H9 (cell line): ENCODE measurements at regions not wholly inside any gene's neighbourhood (a gene's known extent, or its start where the extent isn't known, plus 50 kb on each side); places are given as distances from the start of the nearest gene placed in this dataset.

Source experiments
- DNase-seq: peaks from one replicate; pipeline ENCODE4 v3.0.0-alpha.2; 2017
- H2AFZ ChIP-seq: one replicate; pipeline ENCODE4 v1.6.1; 2013; ENCODE audit warnings: mild to moderate bottlenecking, low read length, control low read depth, moderate library complexity
- H2AK5ac ChIP-seq: 2 replicates; pipeline ENCODE4 v1.6.1; 2013; ENCODE audit warnings: low read length, control low read depth, mixed read lengths; ENCODE audit not compliant: insufficient read length
- H2BK120ac ChIP-seq: one replicate; pipeline ENCODE4 v1.6.1; 2013; ENCODE audit warnings: low read depth, mild to moderate bottlenecking, low read length, control low read depth, inconsistent platforms; ENCODE audit not compliant: poor library complexity, severe bottlenecking
- H2BK12ac ChIP-seq: 2 replicates; pipeline ENCODE4 v1.6.1; 2013; ENCODE audit warnings: low read length, control low read depth, mixed read lengths, low read depth; ENCODE audit not compliant: insufficient read length
- H2BK15ac ChIP-seq: 2 replicates; pipeline ENCODE4 v1.6.1; 2013; ENCODE audit warnings: low read depth, low read length, control low read depth
- H2BK20ac ChIP-seq: one replicate; pipeline ENCODE4 v1.6.1; 2013; ENCODE audit warnings: low read depth, mild to moderate bottlenecking, low read length, control low read depth, inconsistent platforms; ENCODE audit not compliant: poor library complexity, severe bottlenecking
- H2BK5ac ChIP-seq: 2 replicates; pipeline ENCODE4 v1.6.1; 2013; ENCODE audit warnings: low read length, control low read depth, mixed read lengths; ENCODE audit not compliant: insufficient read length
- H3K14ac ChIP-seq: 2 replicates; pipeline ENCODE4 v1.6.1; 2013; ENCODE audit warnings: low read length, control low read depth; ENCODE audit not compliant: insufficient read depth
- H3K18ac ChIP-seq: 2 replicates; pipeline ENCODE4 v1.6.1; 2013; ENCODE audit warnings: low read depth, mild to moderate bottlenecking, mixed read lengths, low read length, control low read depth; ENCODE audit not compliant: insufficient read length
- H3K23ac ChIP-seq: 2 replicates; pipeline ENCODE4 v1.6.1; 2013; ENCODE audit warnings: low read length, control low read depth, mixed read lengths, low read depth; ENCODE audit not compliant: insufficient read length
- H3K23me2 ChIP-seq: 2 replicates; pipeline ENCODE4 v1.6.1; 2013; ENCODE audit warnings: low read depth, mild to moderate bottlenecking, mixed read lengths, low read length, control low read depth; ENCODE audit not compliant: insufficient read length, poor library complexity, severe bottlenecking
- H3K27ac ChIP-seq: 2 replicates; pipeline ENCODE4 v1.5.1; 2013; ENCODE audit warnings: low read length, control low read depth, mixed read lengths, low read depth; ENCODE audit not compliant: insufficient read length
- H3K27me3 ChIP-seq: 2 replicates; pipeline ENCODE4 v1.6.1; 2013; ENCODE audit warnings: low read length, control low read depth, inconsistent platforms; ENCODE audit not compliant: insufficient read depth
- H3K4ac ChIP-seq: 2 replicates; pipeline ENCODE4 v1.6.1; 2013; ENCODE audit warnings: low read depth, mild to moderate bottlenecking, control low read depth, inconsistent platforms, low read length, moderate library complexity
- H3K4me1 ChIP-seq: 2 replicates; pipeline ENCODE4 v1.6.1; 2013; ENCODE audit warnings: low read length, control low read depth, inconsistent platforms; ENCODE audit not compliant: insufficient read depth
- H3K4me2 ChIP-seq: 2 replicates; pipeline ENCODE4 v1.6.1; 2013; ENCODE audit warnings: low read length, control low read depth, mixed read lengths; ENCODE audit not compliant: insufficient read length, insufficient read depth
- H3K56ac ChIP-seq: 2 replicates; pipeline ENCODE4 v1.6.1; 2013; ENCODE audit warnings: low read depth, mild to moderate bottlenecking, mixed read lengths, low read length, control low read depth; ENCODE audit not compliant: insufficient read length
- H3K79me1 ChIP-seq: 2 replicates; pipeline ENCODE4 v1.6.1; 2013; ENCODE audit warnings: low read depth, mild to moderate bottlenecking, moderate library complexity, low read length, control low read depth, inconsistent platforms; ENCODE audit not compliant: insufficient read depth, poor library complexity, severe bottlenecking
- H3K79me2 ChIP-seq: 2 replicates; pipeline ENCODE4 v1.6.1; 2013; ENCODE audit warnings: low read length, control low read depth, inconsistent platforms; ENCODE audit not compliant: insufficient read depth
- H3K9ac ChIP-seq: 2 replicates; pipeline ENCODE4 v1.6.1; 2013; ENCODE audit warnings: low read length, control low read depth, mixed read lengths; ENCODE audit not compliant: insufficient read length; ENCODE audit errors: extremely low read depth
- H3K9me3 ChIP-seq: one replicate; pipeline ENCODE4 v1.6.1; 2013; ENCODE audit warnings: low read depth, low read length, inconsistent platforms; ENCODE audit not compliant: control insufficient read depth
- H3T11ph ChIP-seq: one replicate; pipeline ENCODE4 v1.6.1; 2013; ENCODE audit warnings: mild to moderate bottlenecking, low read length, control low read depth, inconsistent platforms
- H4K20me1 ChIP-seq: one replicate; pipeline ENCODE4 v1.6.1; 2013; ENCODE audit not compliant: control insufficient read depth, insufficient read length, insufficient read depth
- H4K5ac ChIP-seq: 2 replicates; pipeline ENCODE4 v1.6.1; 2013; ENCODE audit warnings: low read depth, mild to moderate bottlenecking, mixed read lengths, low read length, control low read depth; ENCODE audit not compliant: insufficient read length
- H4K8ac ChIP-seq: replicated peaks from 2 replicates; pipeline ENCODE4 v1.6.1; 2013; ENCODE audit warnings: low read length, control low read depth, mixed read lengths, low read depth; ENCODE audit not compliant: insufficient read length
- H4K91ac ChIP-seq: 2 replicates; pipeline ENCODE4 v1.6.1; 2013; ENCODE audit warnings: low read depth, mild to moderate bottlenecking, moderate library complexity, mixed read lengths, low read length, control low read depth; ENCODE audit not compliant: insufficient read length
- H3K27ac Mint-ChIP-seq, 3 experiments: 2 replicates in 2 of 3; 3 replicates in 1 of 3; pipeline ENCODE4 v1.8.0; 2020 to 2021; ENCODE audit warnings: mixed read lengths in 3 of 3, mild to moderate bottlenecking in 1 of 3, moderate library complexity in 1 of 3
- H3K27me3 Mint-ChIP-seq: 2 replicates; pipeline ENCODE4 v1.8.0; 2021; ENCODE audit warnings: low read depth, mild to moderate bottlenecking, moderate library complexity, mixed read lengths
- H3K36me3 Mint-ChIP-seq, 3 experiments: 2 replicates in 2 of 3; 3 replicates in 1 of 3; pipeline ENCODE4 v1.8.0; 2020 to 2021; ENCODE audit warnings: low read depth in 3 of 3, mixed read lengths in 3 of 3; ENCODE audit not compliant: insufficient read depth in 1 of 3
- H3K4me1 Mint-ChIP-seq, 2 experiments: 2 replicates each; pipeline ENCODE4 v1.8.0; 2020; ENCODE audit warnings: mixed read lengths in 2 of 2
- H3K4me3 Mint-ChIP-seq, 2 experiments: 2 replicates in 1 of 2; 3 replicates in 1 of 2; pipeline ENCODE4 v1.8.0; 2020 to 2021; ENCODE audit warnings: mild to moderate bottlenecking in 2 of 2, mixed read lengths in 2 of 2, moderate library complexity in 1 of 2
- H3K9me3 Mint-ChIP-seq, 2 experiments: 2 replicates in 1 of 2; 3 replicates in 1 of 2; pipeline ENCODE4 v1.8.0; 2020; ENCODE audit warnings: mild to moderate bottlenecking in 2 of 2, mixed read lengths in 2 of 2, moderate library complexity in 1 of 2
- WGBS: extraction: QIAGEN DNeasy Blood & Tissue Kit; methylation state at CpG from one replicate; pipeline ENCODE4 v1.1.7; 2013; ENCODE audit warnings: missing lambda C conversion rate, low lambda C conversion rate, mixed read lengths; ENCODE audit not compliant: insufficient read length; ENCODE audit errors: extremely low coverage; 5-methylcytosine and 5-hydroxymethylcytosine counted together
- TF ChIP-seq, protein P1 (sequence below): fragments of 200-600 bp; sonication (generic); conservative IDR thresholded peaks from 3 replicates; pipeline ENCODE4 v1.8.0; 2021; ENCODE audit warnings: antibody characterized with exemption, mild to moderate bottlenecking

DNA sequence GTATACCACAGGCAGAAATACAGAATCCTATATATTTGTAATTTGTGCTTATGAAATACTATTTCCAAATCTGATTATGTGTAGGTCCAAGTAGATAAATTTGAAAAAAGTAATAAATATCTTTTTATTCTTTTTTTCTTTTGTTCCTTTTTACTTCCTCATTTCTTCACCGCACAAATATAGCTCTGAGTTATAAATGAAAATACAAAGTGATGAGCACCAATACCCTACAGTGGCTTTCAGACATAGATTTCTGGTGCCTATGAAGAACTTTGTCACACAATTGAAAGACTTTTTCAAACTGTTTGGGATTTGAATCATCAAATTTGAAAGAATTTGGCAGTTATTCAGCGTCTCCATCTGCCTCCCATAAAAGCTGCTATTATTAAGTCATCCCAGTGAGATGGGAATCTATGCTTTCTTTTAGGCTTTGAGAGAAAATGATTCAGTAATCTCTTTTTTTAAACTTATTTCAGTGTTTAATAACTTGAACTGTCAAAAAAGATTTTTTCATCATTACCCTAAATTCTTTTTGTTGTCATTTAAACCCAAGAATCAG lies 363.6 kb upstream of the GOLIM4 start:
- Histone ChIP-seq H3K79me2 (no peaks in the 10 kb centered on the region), H3K79me1 (no peaks in the 10 kb centered on the region), H2BK20ac (no peak overlapping the region), H3K27ac (no peak overlapping the region), H4K5ac (no peak overlapping the region), H2BK5ac (no peak overlapping the region), H3K14ac (no peak overlapping the region), H2AFZ (no peak overlapping the region), H3K27me3 (no peaks in the 10 kb centered on the region), H2AK5ac (no peak overlapping the region), H3K9ac (no peak overlapping the region), H3K4ac (no peak overlapping the region), H3K18ac (no peak overlapping the region), H2BK120ac (no peak overlapping the region), H4K8ac (no peak overlapping the region), H3T11ph (no peak overlapping the region), H3K4me2 (no peak overlapping the region), H3K23me2 (no peaks in the 10 kb centered on the region), H2BK12ac (no peak overlapping the region), H3K23ac (no peak overlapping the region), H3K56ac (no peak overlapping the region), H2BK15ac (no peak overlapping the region), H4K20me1 (no peaks in the 10 kb centered on the region), H3K9me3 (no peaks in the 10 kb centered on the region), H4K91ac (no peak overlapping the region), H3K4me1 (no peaks in the 10 kb centered on the region)
- no peaks in the 10 kb centered on the region for H3K27me3 Mint-ChIP-seq
- TF ChIP-seq, protein P1, sequence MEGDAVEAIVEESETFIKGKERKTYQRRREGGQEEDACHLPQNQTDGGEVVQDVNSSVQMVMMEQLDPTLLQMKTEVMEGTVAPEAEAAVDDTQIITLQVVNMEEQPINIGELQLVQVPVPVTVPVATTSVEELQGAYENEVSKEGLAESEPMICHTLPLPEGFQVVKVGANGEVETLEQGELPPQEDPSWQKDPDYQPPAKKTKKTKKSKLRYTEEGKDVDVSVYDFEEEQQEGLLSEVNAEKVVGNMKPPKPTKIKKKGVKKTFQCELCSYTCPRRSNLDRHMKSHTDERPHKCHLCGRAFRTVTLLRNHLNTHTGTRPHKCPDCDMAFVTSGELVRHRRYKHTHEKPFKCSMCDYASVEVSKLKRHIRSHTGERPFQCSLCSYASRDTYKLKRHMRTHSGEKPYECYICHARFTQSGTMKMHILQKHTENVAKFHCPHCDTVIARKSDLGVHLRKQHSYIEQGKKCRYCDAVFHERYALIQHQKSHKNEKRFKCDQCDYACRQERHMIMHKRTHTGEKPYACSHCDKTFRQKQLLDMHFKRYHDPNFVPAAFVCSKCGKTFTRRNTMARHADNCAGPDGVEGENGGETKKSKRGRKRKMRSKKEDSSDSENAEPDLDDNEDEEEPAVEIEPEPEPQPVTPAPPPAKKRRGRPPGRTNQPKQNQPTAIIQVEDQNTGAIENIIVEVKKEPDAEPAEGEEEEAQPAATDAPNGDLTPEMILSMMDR = no peak
- H3K36me3 Mint-ChIP-seq = peaks cover 0 to 26% (median 8%) of the 10 kb centered on the region in 3 experiments; a peak in 4 of 7 replicates
- no CpG with 5 or more reads among the region's 2 CpGs for WGBS
- no peak for DNase-seq
- no peak overlapping the region for H3K27ac Mint-ChIP-seq
- H3K4me1 Mint-ChIP-seq = peaks cover 8 to 14% of the 10 kb centered on the region in 2 experiments
- H3K9me3 Mint-ChIP-seq = peaks cover 15 to 17% of the 10 kb centered on the region in 2 experiments
- no peak overlapping the region for H3K4me3 Mint-ChIP-seq
